EH (cell line): ENCODE measurements at regions not wholly inside any gene's neighbourhood (a gene's known extent, or its start where the extent isn't known, plus 50 kb on each side); places are given as distances from the start of the nearest gene placed in this dataset.
"Not testable (repeated sequence)": the region's sequence is repeated elsewhere in the genome, so short reads cannot be mapped to it uniquely, and the experiment has no call there.

Source experiments
- DNase-seq: peaks from one replicate; pipeline ENCODE4 v3.0.0-alpha.2; 2015; ENCODE audit warnings: low read depth

DNA sequence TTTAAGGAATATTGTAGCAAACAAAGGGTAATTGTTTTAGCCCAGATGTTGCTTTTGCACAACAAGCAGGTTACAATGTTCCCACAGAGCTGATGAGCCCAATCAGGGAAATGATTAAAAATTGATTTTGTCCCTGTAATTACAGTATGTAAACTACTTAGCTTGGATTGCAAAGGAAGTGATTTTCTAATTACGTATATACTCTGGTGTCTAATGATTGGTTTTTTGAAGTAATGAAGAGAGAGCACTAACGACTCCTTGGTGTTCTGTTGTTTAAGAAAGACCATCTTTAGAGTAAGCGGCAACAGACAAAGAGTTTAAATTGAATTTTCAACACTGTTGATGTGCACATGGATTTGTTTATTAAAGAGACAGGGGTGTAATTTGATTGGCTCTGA, 95.3 kb upstream of the ZNF536 start:
- no peak for DNase-seq

- DNase-seq: no peak
These were observed 94.0 kb upstream of the ZNF536 start for GRCh38 chr19:30277941-30278881.

DNA sequence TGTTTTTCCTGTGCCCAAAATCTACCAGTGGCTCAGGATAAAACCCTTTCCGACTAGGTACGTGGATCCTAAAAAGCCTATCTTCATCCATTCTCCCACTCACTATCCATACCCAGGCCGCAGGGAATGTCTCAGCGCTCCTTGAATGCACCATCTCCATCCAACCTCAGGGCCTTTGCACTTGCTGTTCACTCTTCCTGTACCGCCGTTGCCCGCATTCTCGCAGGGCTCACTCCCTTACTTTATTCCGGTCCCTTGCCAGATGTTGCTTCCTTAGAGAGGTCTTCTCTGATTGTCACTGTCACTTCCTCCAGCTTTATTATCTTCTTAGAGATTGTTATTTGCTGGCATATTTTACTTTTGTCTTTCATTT, 93.3 kb upstream of the ZNF536 start:
- DNase-seq: no peak

- DNase-seq: no peak
These were observed 92.2 kb upstream of the ZNF536 start for GRCh38 chr19:30280018-30280417.

DNA sequence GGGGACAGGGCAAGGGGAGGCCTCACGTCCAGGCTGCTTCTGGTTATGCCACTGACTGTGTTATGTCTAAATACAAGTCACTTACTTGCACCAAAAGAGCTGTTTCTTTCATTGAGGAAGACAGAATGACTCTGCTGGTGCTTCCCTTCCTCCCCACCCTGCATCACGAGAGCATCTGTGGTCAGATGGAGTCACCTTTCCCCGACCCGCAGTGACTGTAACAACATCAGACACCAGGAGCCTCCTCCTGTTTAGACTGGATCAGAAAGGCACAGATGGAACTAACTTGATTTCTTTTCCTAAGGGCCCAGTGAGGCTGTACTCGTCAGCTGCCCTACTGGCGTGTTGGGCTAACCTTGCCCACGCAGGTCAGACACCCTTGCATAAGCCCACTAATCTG, 90.3 kb upstream of the ZNF536 start:
- no peak for DNase-seq

GRCh38 chr19:30283556-30283955, 88.6 kb upstream of the ZNF536 start:
- no peak for DNase-seq

DNA sequence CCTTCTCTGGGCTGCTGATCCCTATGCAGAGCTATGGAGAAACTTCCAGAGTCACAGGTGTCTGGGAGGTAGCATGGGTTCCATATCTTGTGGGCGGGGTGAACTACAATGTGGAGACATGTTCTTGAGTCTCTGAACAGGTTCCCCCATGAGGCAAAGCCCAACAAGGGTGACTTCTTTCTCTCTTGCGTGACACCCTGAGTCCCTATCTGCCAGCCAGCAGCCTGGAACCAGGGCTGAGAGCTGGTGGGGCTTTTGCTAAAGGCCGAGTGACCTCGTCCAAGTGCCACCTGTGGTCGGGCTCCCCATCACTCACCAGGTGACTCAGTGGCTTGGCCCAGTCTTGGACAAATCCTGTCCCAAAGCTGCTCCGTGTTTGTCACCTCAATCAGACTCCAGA, 88.0 kb upstream of the ZNF536 start:
- no peak for DNase-seq

DNA sequence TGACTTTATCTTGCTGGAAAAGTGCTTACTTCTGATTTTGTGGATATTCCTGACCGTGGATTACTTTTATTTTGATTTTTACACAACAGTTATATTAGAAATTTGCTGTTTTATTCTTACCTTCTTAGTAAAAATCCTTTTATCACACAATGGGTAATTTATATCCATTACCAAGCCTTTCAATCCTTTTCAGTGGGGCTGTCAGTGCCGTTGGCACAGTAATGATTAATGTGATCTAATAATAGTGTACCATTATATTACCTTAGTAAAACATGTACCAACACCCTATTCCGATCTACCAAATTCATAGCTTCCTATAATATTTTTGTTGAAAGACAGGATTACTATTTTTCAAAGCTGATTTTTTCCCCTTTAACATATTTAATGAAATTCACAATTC, 87.3 kb upstream of the ZNF536 start:
- DNase-seq: no peak

GRCh38 chr19:30286378-30286777, 85.8 kb upstream of the ZNF536 start:
- DNase-seq: no peak

- no peak for DNase-seq
These were observed 84.9 kb upstream of the ZNF536 start for GRCh38 chr19:30287259-30287658.

GRCh38 chr19:30287973-30288372, 84.2 kb upstream of the ZNF536 start:
- DNase-seq: no peak

- no peak for DNase-seq
These were observed 83.3 kb upstream of the ZNF536 start for GRCh38 chr19:30288911-30289310.

DNA sequence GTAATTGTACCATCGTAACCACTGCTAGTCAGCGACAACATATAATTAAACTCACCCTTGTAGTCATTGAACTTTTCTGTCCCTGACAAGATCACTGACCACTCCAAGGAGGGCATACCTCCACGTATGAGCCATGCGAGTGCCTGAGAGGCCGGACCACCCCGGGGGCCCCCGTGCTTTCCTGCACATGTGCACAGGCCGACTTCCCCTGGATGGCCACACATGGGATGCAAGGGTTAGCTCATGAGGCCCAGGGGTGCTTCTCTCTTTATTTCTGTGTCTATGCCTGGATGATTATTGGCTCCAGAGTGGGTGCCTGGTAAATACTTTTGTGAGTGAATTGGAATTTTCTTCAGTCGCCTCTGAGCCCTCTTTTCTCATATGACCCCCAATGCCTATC, 82.8 kb upstream of the ZNF536 start:
- no peak for DNase-seq

- DNase-seq: not testable (repeated sequence)
These were observed 81.4 kb upstream of the ZNF536 start for GRCh38 chr19:30290805-30291204.

DNA sequence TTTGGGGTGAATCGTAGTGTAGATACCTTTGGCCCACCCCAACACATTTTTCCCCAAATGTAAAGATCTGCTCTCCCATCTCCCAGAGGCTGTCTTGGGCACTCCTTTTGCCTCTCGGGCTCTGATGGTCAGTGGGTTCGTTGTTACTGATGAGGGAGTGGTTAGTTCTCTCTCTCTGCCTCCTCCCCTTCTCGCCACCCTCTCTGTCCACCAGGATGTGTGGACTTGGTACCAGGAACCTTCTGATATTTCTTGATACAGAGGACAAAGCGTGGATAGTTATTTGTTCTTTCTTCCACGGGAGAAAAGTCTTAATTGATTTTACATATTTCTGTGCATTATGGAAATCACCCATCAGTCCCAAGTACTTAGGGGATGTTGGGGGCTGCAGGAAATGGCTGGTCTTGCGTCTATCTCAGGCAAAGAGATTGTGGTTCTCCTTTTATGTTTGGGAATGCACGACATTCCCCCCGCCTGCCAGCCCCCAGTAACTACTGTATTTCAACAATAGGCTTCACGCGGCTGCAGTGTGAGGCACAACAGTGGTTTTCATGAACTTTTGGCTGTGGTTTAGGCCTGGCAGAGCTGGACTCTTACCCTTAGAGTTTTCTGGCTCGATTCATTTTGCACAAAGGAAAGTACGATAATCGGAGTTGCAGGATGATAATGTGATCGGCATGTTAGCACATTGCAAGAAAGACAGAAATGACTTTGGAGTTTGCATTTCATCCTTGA, 79.0 kb upstream of the ZNF536 start:
- DNase-seq: no peak

- no peak for DNase-seq
These were observed 74.2 kb upstream of the ZNF536 start for GRCh38 chr19:30297969-30298368.

DNA sequence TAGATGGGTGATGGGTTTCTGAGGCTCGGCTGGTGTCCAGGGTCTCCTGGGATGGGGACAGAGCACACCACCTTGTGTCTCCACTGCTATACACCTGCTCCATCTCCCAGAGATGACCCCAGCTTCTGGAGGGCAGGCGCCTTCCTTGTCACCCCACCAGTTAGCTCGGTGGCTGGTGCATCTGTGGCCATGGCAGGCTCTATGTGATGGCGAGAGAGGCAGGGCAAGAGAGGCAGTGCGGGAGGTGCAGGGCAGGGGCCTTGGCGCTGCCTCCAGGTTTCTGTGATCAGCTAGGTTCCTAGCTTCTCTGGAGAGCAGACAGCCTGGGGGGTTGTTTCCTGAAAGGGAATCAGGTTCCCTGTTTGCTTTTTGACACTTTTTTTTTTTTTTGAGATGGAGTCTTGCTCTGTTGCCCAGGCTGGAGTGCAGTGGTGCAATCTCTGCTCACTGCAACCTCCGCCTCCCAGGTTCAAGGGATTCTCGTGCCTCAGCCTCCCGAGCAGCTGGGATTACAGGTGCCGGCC, 69.0 kb upstream of the ZNF536 start:
- no peak for DNase-seq

DNA sequence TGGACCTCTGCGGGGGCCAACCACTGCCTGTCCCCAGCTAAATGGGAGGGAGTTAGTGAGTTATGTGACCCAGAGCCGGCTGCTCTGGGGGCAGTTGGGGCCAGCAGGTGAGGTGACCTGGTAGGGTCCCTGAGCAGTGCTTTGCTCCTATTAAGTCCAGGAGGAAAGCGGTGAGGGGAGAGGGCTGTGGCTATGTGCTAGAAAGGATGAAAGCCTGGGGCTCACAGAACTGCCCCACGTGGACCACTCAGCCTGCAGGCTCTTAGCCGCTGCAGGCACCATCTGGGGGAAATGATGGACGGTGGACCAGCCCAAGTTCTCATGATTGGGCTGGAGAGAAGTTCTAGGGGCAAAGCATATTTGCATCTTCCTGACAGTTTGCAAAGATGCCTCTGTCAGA, 67.6 kb upstream of the ZNF536 start:
- no peak for DNase-seq

DNA sequence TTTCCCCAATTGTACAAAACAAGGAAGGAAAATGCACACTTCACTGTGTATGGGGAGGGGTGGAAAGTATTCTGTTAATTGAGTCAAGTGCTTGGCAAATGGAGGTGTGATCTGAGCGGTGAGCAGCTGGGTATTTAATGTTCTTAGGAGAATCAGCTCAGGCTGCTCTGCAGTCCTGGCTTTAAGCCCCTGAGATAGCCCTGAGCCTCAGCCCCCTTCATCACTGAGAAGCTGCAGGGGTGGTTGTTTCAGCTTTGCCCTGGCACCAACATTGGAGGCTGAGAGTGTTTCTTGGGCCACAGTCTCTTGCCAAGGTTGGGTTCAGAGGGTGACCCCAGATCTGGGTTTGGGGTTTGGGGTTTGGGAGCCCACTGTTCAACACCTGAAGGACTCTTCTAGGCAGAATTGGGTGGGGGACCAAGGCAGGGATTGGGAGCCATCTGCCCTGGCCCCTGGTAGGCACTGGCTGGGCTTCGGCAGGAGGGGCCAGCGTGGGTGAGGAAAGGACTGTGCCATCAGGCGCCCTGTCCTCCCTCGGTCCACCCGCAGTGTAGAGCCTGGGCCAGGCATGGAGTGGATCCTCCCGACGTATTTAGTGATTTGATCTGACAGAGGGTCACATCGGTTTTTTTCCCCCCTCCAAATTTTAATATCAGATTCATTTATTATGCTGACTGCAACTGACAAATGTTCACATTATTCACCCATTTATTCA, 66.7 kb upstream of the ZNF536 start:
- no peak for DNase-seq

GRCh38 chr19:30307191-30307974, 64.8 kb upstream of the ZNF536 start:
- no peak for DNase-seq

GRCh38 chr19:30309176-30309575, 63.0 kb upstream of the ZNF536 start:
- no peak for DNase-seq
